ENCODE measurements at regions not wholly inside any gene's neighbourhood (a gene's known extent, or its start where the extent isn't known, plus 50 kb on each side); places are given as distances from the start of the nearest gene placed in this dataset.

DNA sequence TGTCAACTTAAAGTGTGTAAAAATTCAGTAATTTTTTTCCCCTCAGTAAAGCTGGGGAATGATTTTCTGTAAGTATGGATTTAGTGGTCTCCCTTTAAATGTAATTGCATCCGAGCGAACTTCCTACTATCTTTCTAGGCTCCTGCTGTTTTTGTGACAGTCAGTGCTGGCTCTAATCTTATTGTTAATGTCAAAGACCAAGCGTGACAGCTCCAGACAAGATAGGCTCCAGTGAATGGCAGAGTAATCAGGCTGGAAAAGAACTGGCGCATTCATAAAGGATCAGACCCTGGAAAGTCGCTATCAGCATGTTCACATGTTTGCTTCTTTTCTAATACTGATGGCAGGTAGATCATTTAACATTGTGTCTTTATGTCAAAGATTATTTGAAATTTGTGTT is 908.0 kb upstream of the ATXN8OS start:
- TF ChIP-seq, protein P1, sequence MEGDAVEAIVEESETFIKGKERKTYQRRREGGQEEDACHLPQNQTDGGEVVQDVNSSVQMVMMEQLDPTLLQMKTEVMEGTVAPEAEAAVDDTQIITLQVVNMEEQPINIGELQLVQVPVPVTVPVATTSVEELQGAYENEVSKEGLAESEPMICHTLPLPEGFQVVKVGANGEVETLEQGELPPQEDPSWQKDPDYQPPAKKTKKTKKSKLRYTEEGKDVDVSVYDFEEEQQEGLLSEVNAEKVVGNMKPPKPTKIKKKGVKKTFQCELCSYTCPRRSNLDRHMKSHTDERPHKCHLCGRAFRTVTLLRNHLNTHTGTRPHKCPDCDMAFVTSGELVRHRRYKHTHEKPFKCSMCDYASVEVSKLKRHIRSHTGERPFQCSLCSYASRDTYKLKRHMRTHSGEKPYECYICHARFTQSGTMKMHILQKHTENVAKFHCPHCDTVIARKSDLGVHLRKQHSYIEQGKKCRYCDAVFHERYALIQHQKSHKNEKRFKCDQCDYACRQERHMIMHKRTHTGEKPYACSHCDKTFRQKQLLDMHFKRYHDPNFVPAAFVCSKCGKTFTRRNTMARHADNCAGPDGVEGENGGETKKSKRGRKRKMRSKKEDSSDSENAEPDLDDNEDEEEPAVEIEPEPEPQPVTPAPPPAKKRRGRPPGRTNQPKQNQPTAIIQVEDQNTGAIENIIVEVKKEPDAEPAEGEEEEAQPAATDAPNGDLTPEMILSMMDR (IDR thresholded peaks at IDR 0.05 in 8 of 11, conservative IDR thresholded peaks at IDR 0.05 in 3 of 11) = no peak
- TF ChIP-seq POLR2A (IDR thresholded peaks at IDR 0.05) (no peak), POLR2AphosphoS5 (IDR thresholded peaks at IDR 0.05) (no peak)

Data from spleen (tissue), 7 donors.